HEK293 (cell line): ENCODE measurements at regions not wholly inside any gene's neighbourhood (a gene's known extent, or its start where the extent isn't known, plus 50 kb on each side); places are given as distances from the start of the nearest gene placed in this dataset.

Experiments used
- CTCF ChIA-PET: fragments of 350-600 bp; formaldehyde crosslinking; extraction: SDS; loops from one replicate; lab custom pipeline; 2021; ENCODE audit warnings: antibody characterized with exemption; lab: Yijun Ruan, JAX
- POLR2A ChIA-PET: fragments of 300-600 bp; formaldehyde crosslinking; extraction: SDS; loops from one replicate; lab custom pipeline; 2020; ENCODE audit warnings: antibody characterized with exemption, inconsistent platforms; lab: Yijun Ruan, JAX
- H3K27ac ChIP-seq: fragments of 200-500 bp; sonication (Bioruptor generic); 2 replicates; pipeline ENCODE4 v1.5.1; 2014; ENCODE audit warnings: low read depth, low read length, control low read depth, inconsistent platforms; ENCODE audit errors: extremely low read depth
- H3K36me3 ChIP-seq, 2 experiments: fragments of 200-500 bp in 1 of 2; sonication (Bioruptor generic) in 1 of 2; 1 replicate in 1 of 2; 2 replicates in 1 of 2; pipeline ENCODE4 v1.5.1; 2014 to 2017; ENCODE audit warnings: inconsistent platforms in 2 of 2, low read length in 2 of 2; ENCODE audit not compliant: control insufficient read depth in 2 of 2, insufficient read depth in 1 of 2
- H3K4me1 ChIP-seq: fragments of 200-500 bp; sonication (Bioruptor generic); 2 replicates; pipeline ENCODE4 v1.5.1; 2014; ENCODE audit warnings: mild to moderate bottlenecking, low read length, inconsistent platforms; ENCODE audit not compliant: control insufficient read depth, insufficient read depth
- H3K4me3 ChIP-seq: 2 replicates; pipeline ENCODE4 v1.5.1; 2011; ENCODE audit warnings: low read depth, mild to moderate bottlenecking, control low read depth, low read length, moderate library complexity
- H3K9me3 ChIP-seq: fragments of 200-500 bp; sonication (Bioruptor generic); 2 replicates; pipeline ENCODE4 v1.5.1; 2014; ENCODE audit warnings: low read depth, low read length, inconsistent platforms; ENCODE audit not compliant: control insufficient read depth, insufficient read depth
- GLI2 ChIP-seq: fragments of 450-650 bp; formaldehyde crosslinking; IDR thresholded peaks from 2 replicates; pipeline ENCODE4; 2017; ENCODE audit warnings: missing biosample characterization, missing genetic modification characterization, low read depth, borderline replicate concordance
- GLIS1 ChIP-seq: fragments of 450-650 bp; formaldehyde crosslinking; IDR thresholded peaks from 2 replicates; pipeline ENCODE4 v1.5.1; 2016; ENCODE audit warnings: missing biosample characterization, missing genetic modification characterization
- HOXC10 ChIP-seq: sonication (generic); formaldehyde crosslinking; IDR thresholded peaks from 2 replicates; pipeline ENCODE4 v1.8.1; 2023; ENCODE audit warnings: mild to moderate bottlenecking, missing genetic modification reagents
- IKZF3 ChIP-seq: fragments of 450-650 bp; IDR thresholded peaks from 2 replicates; pipeline ENCODE4 v1.5.0; 2018; ENCODE audit warnings: missing biosample characterization, mild to moderate bottlenecking, missing genetic modification characterization, moderate library complexity
- KLF7 ChIP-seq: fragments of 450-650 bp; formaldehyde crosslinking; IDR thresholded peaks from 2 replicates; pipeline ENCODE4 v1.5.1; 2016; ENCODE audit warnings: missing biosample characterization, missing genetic modification characterization, borderline replicate concordance
- SP7 ChIP-seq: fragments of 450-650 bp; formaldehyde crosslinking; IDR thresholded peaks from 2 replicates; pipeline ENCODE4 v1.5.1; 2016; ENCODE audit warnings: missing biosample characterization, missing genetic modification characterization
- WT1 ChIP-seq: fragments of 450-650 bp; formaldehyde crosslinking; IDR thresholded peaks from 2 replicates; pipeline ENCODE4 v1.5.1; 2016; ENCODE audit warnings: missing biosample characterization, missing genetic modification characterization
- ZBTB1 ChIP-seq: fragments of 450-650 bp; formaldehyde crosslinking; IDR thresholded peaks from 2 replicates; pipeline ENCODE4 v1.5.1; 2016; ENCODE audit warnings: missing biosample characterization, missing genetic modification characterization
- ZFP41 ChIP-seq: fragments of 450-650 bp; formaldehyde crosslinking; IDR thresholded peaks from 2 replicates; pipeline ENCODE4 v1.5.1; 2016; ENCODE audit warnings: missing biosample characterization, missing genetic modification characterization, borderline replicate concordance
- ZIC2 ChIP-seq: fragments of 450-650 bp; formaldehyde crosslinking; IDR thresholded peaks from 2 replicates; pipeline ENCODE4 v1.5.1; 2016; ENCODE audit warnings: missing biosample characterization, missing genetic modification characterization
- ZNF114 ChIP-seq: fragments of 450-650 bp; formaldehyde crosslinking; IDR thresholded peaks from 2 replicates; pipeline ENCODE4 v1.5.0; 2017; ENCODE audit warnings: missing biosample characterization, missing genetic modification characterization
- ZNF175 ChIP-seq: fragments of 450-650 bp; formaldehyde crosslinking; IDR thresholded peaks from 2 replicates; pipeline ENCODE4 v1.5.1; 2016; ENCODE audit warnings: missing biosample characterization, missing genetic modification characterization
- ZNF202 ChIP-seq: fragments of 450-650 bp; formaldehyde crosslinking; IDR thresholded peaks from 2 replicates; pipeline ENCODE4 v1.5.1; 2016; ENCODE audit warnings: missing biosample characterization, missing genetic modification characterization, borderline replicate concordance
- ZNF335 ChIP-seq: fragments of 450-650 bp; formaldehyde crosslinking; conservative IDR thresholded peaks from 2 replicates; pipeline ENCODE4 v1.5.1; 2016; ENCODE audit warnings: missing biosample characterization, missing genetic modification characterization
- ZNF354C ChIP-seq: fragments of 450-650 bp; formaldehyde crosslinking; IDR thresholded peaks from 2 replicates; pipeline ENCODE4 v1.5.1; 2016; ENCODE audit warnings: missing biosample characterization, missing genetic modification characterization, low read depth, borderline replicate concordance
- ZNF404 ChIP-seq: fragments of 450-650 bp; formaldehyde crosslinking; IDR thresholded peaks from 2 replicates; pipeline ENCODE4 v1.5.1; 2017; ENCODE audit warnings: missing biosample characterization, missing genetic modification characterization
- ZNF433 ChIP-seq: fragments of 450-650 bp; formaldehyde crosslinking; IDR thresholded peaks from 2 replicates; pipeline ENCODE4 v1.5.1; 2016; ENCODE audit warnings: missing biosample characterization, missing genetic modification characterization, low read depth
- ZNF473 ChIP-seq: fragments of 450-650 bp; formaldehyde crosslinking; IDR thresholded peaks from 2 replicates; pipeline ENCODE4 v1.5.1; 2017; ENCODE audit warnings: missing biosample characterization, missing genetic modification characterization
- ZNF501 ChIP-seq: fragments of 450-650 bp; formaldehyde crosslinking; IDR thresholded peaks from 2 replicates; pipeline ENCODE4 v1.5.1; 2016; ENCODE audit warnings: missing biosample characterization, missing genetic modification characterization
- ZNF560 ChIP-seq: fragments of 450-650 bp; formaldehyde crosslinking; IDR thresholded peaks from 2 replicates; pipeline ENCODE4 v1.5.1; 2017; ENCODE audit warnings: missing biosample characterization, missing genetic modification characterization, borderline replicate concordance
- ZNF654 ChIP-seq: fragments of 450-650 bp; formaldehyde crosslinking; IDR thresholded peaks from 2 replicates; pipeline ENCODE4 v1.5.1; 2016; ENCODE audit warnings: low read depth, missing biosample characterization, missing genetic modification characterization
- ZNF677 ChIP-seq: fragments of 450-650 bp; IDR thresholded peaks from 2 replicates; pipeline ENCODE4 v1.5.0; 2018; ENCODE audit warnings: missing biosample characterization, mild to moderate bottlenecking, missing genetic modification characterization, moderate library complexity
- ZNF776 ChIP-seq: fragments of 450-650 bp; formaldehyde crosslinking; IDR thresholded peaks from 2 replicates; pipeline ENCODE4 v1.5.0; 2017; ENCODE audit warnings: missing biosample characterization, missing genetic modification characterization, borderline replicate concordance
- TF ChIP-seq, protein P1 (sequence below): fragments of 450-650 bp; formaldehyde crosslinking; optimal IDR thresholded peaks from 2 replicates; pipeline ENCODE3; 2016; ENCODE audit warnings: missing biosample characterization, mild to moderate bottlenecking, missing genetic modification characterization
- TF ChIP-seq, protein P2 (sequence below): fragments of 450-650 bp; formaldehyde crosslinking; IDR thresholded peaks from 2 replicates; pipeline ENCODE4 v1.5.1; 2016; ENCODE audit warnings: missing biosample characterization, missing genetic modification characterization

DNA sequence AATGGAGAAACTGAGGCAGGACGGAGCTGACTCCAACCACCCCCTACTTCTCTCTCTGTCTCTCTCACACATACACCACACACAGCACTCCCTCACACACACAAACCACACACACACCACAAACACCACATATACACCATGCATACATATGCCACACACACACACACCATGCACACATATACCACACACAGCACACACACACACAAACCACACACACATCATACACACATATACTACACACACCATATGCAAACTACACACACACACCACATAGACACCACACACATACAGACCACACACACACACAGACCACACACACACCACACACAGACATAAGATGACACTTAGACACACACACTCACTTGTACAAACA is 94.3 kb downstream of the RIPK4 start:
- POLR2A ChIA-PET: no interaction called here

DNA sequence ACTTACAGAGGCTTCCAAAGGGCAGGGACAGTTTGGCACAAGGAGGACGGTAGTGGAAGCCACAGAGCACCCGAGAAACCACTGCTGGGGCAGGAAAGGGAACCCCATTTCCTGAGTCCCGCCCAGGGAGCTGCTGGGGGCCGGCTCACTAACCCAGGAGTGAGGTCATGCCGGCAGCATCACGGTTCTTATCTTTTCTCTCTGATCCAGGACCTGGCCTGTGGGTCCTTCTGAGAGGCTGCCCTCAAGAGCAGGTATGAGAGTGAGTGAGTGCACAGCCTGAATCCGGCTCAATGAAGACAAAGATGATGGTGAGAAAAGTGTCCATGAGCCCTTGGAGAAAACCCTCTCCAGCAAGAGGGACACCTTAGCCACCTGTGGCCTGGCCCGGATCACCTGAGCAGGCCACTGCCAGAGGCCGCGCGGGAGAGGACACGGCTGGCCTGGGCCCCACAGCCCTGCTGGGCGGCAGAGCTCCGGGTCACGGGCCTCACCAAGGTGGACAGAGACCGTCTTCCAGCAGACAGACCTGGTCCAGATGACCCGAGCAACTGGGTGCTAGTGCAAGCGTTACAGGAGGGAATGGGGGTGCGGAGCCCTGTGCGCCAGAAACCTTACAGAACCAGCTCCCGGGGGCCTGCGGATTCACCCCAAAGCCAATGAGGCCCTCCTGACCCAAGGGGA is 94.9 kb downstream of the RIPK4 start:
- no peak for TF ChIP-seq ZNF404 (tag by site-specific recombination)
- TF ChIP-seq GLIS1: peak; percentile 20; the same call in 1 of the 2 replicates
- no peak overlapping the region for H3K27ac ChIP-seq
- no peaks in the 10 kb centered on the region for H3K9me3 ChIP-seq
- H3K4me1 ChIP-seq: no peaks in the 10 kb centered on the region
- H3K36me3 ChIP-seq: no peaks in the 10 kb centered on the region
- H3K4me3 ChIP-seq: no peak overlapping the region
- CTCF ChIA-PET: interaction anchor here (0.6 kb wide), 1 partner anchor 637 kb away, joined by 3 read pairs; no protein-coding TSS in a partner anchor
- POLR2A ChIA-PET: no interaction called here

More for the DNA sequence above, 94.3 kb downstream of the RIPK4 start:
- Histone ChIP-seq H3K36me3 (no peaks in the 10 kb centered on the region), H3K9me3 (no peaks in the 10 kb centered on the region), H3K27ac (no peak overlapping the region), H3K4me1 (no peaks in the 10 kb centered on the region), H3K4me3 (no peak overlapping the region)
- TF ChIP-seq ZBTB1 (no peak), ZNF175 (tag by site-specific recombination) (0 out of 2 replicates have a peak, but pooled peaks have one; percentile 70)
- CTCF ChIA-PET: no interaction called here

DNA sequence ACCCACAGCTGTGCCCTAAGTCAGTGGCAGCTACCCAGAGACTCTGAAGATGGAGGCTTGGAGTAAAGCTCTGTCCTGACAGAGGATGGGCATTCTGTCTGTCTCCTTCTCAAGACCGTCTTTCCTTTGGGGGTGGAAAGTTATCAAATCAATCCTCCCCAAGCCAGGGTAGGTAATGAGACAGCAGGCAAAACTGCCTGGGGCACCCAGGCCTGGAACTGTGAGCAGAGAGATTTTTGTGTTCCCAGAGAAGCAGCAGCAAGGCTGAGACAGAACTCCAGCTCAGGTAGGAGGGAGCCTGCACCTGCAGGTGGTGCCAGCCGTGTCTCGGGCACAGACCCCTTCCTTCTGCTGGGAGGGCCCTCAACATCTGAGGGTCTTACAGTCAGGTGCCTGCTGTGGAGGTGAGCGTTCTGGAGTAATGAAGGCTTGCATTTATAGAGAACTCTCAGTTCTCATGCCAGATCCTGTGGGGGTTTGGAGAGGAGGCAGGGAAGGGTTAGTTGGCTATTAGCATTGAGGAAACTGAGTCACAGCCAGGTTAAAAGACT is 95.6 kb downstream of the RIPK4 start:
- no peak for TF ChIP-seq WT1 (tag by site-specific recombination)
- no peak for TF ChIP-seq ZNF560 (tag by site-specific recombination)
- no peak for TF ChIP-seq ZNF677 (tag by site-specific recombination)
- TF ChIP-seq, protein P1, sequence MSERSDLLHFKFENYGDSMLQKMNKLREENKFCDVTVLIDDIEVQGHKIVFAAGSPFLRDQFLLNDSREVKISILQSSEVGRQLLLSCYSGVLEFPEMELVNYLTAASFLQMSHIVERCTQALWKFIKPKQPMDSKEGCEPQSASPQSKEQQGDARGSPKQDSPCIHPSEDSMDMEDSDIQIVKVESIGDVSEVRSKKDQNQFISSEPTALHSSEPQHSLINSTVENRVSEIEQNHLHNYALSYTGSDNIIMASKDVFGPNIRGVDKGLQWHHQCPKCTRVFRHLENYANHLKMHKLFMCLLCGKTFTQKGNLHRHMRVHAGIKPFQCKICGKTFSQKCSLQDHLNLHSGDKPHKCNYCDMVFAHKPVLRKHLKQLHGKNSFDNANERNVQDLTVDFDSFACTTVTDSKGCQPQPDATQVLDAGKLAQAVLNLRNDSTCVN (tag by site-specific recombination): no peak
- TF ChIP-seq ZNF654 (tag by site-specific recombination): no peak
- no peak for TF ChIP-seq ZNF114 (tag by site-specific recombination)
- TF ChIP-seq ZNF433 (tag by site-specific recombination): no peak
- TF ChIP-seq ZNF776 (tag by site-specific recombination): no peak
- TF ChIP-seq ZFP41: no peak
- TF ChIP-seq, all 188 proteins: peak for 0
- POLR2A ChIA-PET: no interaction called here
- CTCF ChIA-PET: interaction anchor here (0.6 kb wide), 2 partner anchors 369 to 638 kb away, joined by 3 read pairs; no protein-coding TSS in a partner anchor
- Histone ChIP-seq H3K4me3 (no peak overlapping the region), H3K27ac (no peak overlapping the region), H3K36me3 (no peaks in the 10 kb centered on the region), H3K4me1 (no peaks in the 10 kb centered on the region), H3K9me3 (no peaks in the 10 kb centered on the region)

DNA sequence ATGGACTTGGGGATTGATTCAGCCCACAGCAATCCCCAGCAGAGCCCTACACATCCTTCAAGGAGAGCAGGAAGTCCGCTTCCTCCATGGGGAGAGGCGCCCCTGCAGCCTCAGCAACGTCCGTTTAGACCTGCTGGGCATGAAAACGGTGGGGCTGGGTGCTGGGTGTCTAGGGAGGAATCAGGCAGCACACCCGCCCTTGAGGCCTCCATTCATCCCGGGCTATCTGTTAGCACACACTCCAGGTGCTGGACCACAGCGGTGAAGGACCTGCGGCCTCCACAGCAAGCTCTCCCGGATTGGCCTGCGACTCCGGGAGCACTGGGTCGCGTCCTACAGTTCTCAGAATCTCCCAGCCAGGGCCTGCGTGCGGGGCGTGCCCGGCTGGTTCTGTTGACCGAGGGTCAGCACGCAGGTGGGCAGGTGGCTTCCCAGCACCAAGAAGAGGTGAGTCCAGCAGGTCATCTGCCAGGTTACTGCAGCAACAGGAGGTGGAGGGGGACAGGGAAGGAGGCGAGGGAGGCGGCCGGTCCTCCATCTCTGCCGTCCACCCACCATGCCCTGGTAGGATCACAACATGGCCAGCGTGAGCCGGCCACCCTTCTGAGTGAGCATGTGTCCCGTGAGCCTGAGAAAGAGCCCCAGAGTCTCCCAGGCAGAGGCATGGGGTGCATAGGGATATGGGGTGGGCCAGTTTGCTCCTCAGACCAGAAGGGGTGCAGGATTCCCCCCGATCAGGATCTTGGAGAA is 96.6 kb downstream of the RIPK4 start:
- Histone ChIP-seq H3K4me1 (no peaks in the 10 kb centered on the region), H3K27ac (no peak overlapping the region), H3K9me3 (no peaks in the 10 kb centered on the region), H3K4me3 (no peak overlapping the region), H3K36me3 (no peaks in the 10 kb centered on the region)
- CTCF ChIA-PET: interaction anchor here (0.6 to 0.9 kb wide), 2 partner anchors 58 to 370 kb away, joined by 3 to 4 read pairs; no protein-coding TSS in a partner anchor
- POLR2A ChIA-PET: no interaction called here
- no peak for TF ChIP-seq ZNF501 (tag by site-specific recombination)
- TF ChIP-seq, protein P2, sequence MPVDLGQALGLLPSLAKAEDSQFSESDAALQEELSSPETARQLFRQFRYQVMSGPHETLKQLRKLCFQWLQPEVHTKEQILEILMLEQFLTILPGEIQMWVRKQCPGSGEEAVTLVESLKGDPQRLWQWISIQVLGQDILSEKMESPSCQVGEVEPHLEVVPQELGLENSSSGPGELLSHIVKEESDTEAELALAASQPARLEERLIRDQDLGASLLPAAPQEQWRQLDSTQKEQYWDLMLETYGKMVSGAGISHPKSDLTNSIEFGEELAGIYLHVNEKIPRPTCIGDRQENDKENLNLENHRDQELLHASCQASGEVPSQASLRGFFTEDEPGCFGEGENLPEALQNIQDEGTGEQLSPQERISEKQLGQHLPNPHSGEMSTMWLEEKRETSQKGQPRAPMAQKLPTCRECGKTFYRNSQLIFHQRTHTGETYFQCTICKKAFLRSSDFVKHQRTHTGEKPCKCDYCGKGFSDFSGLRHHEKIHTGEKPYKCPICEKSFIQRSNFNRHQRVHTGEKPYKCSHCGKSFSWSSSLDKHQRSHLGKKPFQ (tag by site-specific recombination): no peak
- TF ChIP-seq ZNF175 (tag by site-specific recombination): no peak
- no peak for TF ChIP-seq SP7 (tag by site-specific recombination)
- TF ChIP-seq ZNF354C (tag by site-specific recombination): no peak
- no peak for TF ChIP-seq KLF7 (tag by site-specific recombination)
- no peak for TF ChIP-seq ZNF335 (tag by site-specific recombination)
- no peak for TF ChIP-seq HOXC10 (CRISPR knock-in tag)
- no peak for TF ChIP-seq IKZF3 (tag by site-specific recombination)
- TF ChIP-seq ZIC2 (tag by site-specific recombination): no peak
- TF ChIP-seq ZNF473 (tag by site-specific recombination): no peak
- no peak for TF ChIP-seq GLI2
- no peak for TF ChIP-seq ZNF202 (tag by site-specific recombination)
